CD4-positive, alpha-beta T cell treated with Interleukin-6 for 4 hours (primary cell): ENCODE measurements at regions not wholly inside any gene's neighbourhood (a gene's known extent, or its start where the extent isn't known, plus 50 kb on each side); places are given as distances from the start of the nearest gene placed in this dataset.

ENCODE experiments used
- DNase-seq: peaks from one replicate; pipeline ENCODE4 v3.0.0-alpha.2; 2020; ENCODE audit warnings: mixed read lengths

- no peak for DNase-seq
These were observed 950.6 kb downstream of the TYW1 start for GRCh38 chr7:67947191-67947590.

- no peak for DNase-seq
These were observed 951.0 kb downstream of the TYW1 start for GRCh38 chr7:67947646-67948045.

- DNase-seq, result no peak
These were observed 953.9 kb downstream of the TYW1 start for GRCh38 chr7:67950321-67951083.

GRCh38 chr7:67955061-67955460 lies 958.4 kb downstream of the TYW1 start:
- DNase-seq, result no peak

- no peak for DNase-seq
These were observed 966.2 kb downstream of the TYW1 start for GRCh38 chr7:67962863-67963262.

- DNase-seq, result no peak
These were observed 979.9 kb downstream of the TYW1 start for GRCh38 chr7:67976490-67976889.

- no peak for DNase-seq
These were observed 986.9 kb downstream of the TYW1 start for GRCh38 chr7:67983486-67983885.

- no peak for DNase-seq
These were observed 987.7 kb downstream of the TYW1 start for GRCh38 chr7:67984326-67984725.

GRCh38 chr7:67989142-67989541 lies 992.5 kb downstream of the TYW1 start:
- DNase-seq, result no peak

GRCh38 chr7:67990003-67990402 lies 993.4 kb downstream of the TYW1 start:
- DNase-seq, result no peak

- no peak for DNase-seq
These were observed 994.1 kb downstream of the TYW1 start for GRCh38 chr7:67990716-67991115.

GRCh38 chr7:67992287-67992686 lies 995.7 kb downstream of the TYW1 start:
- no peak for DNase-seq

GRCh38 chr7:68005992-68006391 lies 1009.4 kb downstream of the TYW1 start:
- DNase-seq, result no peak

GRCh38 chr7:68006619-68007018 lies 1010.0 kb downstream of the TYW1 start:
- no peak for DNase-seq

- DNase-seq, result no peak
These were observed 1013.1 kb downstream of the TYW1 start for GRCh38 chr7:68009716-68010115.

- no peak for DNase-seq
These were observed 1017.6 kb downstream of the TYW1 start for GRCh38 chr7:68014031-68014736.

- DNase-seq, result no peak
These were observed 1018.7 kb downstream of the TYW1 start for GRCh38 chr7:68015122-68015977.

- no peak for DNase-seq
These were observed 1019.4 kb downstream of the TYW1 start for GRCh38 chr7:68015978-68016532.

GRCh38 chr7:68020102-68020501 lies 1023.5 kb downstream of the TYW1 start:
- DNase-seq, result no peak

GRCh38 chr7:68025369-68025768 lies 1028.7 kb downstream of the TYW1 start:
- DNase-seq, result no peak

GRCh38 chr7:68030530-68030929 lies 1033.9 kb downstream of the TYW1 start:
- DNase-seq, result no peak

- DNase-seq, result no peak
These were observed 1034.7 kb downstream of the TYW1 start for GRCh38 chr7:68031180-68031943.
